ENCODE measurements at regions not wholly inside any gene's neighbourhood (a gene's known extent, or its start where the extent isn't known, plus 50 kb on each side); places are given as distances from the start of the nearest gene placed in this dataset.

- no peak for TF ChIP-seq CEBPB (IDR thresholded peaks at IDR 0.05; ENCODE audit: low read depth, low read length)
- TF ChIP-seq, protein P1, sequence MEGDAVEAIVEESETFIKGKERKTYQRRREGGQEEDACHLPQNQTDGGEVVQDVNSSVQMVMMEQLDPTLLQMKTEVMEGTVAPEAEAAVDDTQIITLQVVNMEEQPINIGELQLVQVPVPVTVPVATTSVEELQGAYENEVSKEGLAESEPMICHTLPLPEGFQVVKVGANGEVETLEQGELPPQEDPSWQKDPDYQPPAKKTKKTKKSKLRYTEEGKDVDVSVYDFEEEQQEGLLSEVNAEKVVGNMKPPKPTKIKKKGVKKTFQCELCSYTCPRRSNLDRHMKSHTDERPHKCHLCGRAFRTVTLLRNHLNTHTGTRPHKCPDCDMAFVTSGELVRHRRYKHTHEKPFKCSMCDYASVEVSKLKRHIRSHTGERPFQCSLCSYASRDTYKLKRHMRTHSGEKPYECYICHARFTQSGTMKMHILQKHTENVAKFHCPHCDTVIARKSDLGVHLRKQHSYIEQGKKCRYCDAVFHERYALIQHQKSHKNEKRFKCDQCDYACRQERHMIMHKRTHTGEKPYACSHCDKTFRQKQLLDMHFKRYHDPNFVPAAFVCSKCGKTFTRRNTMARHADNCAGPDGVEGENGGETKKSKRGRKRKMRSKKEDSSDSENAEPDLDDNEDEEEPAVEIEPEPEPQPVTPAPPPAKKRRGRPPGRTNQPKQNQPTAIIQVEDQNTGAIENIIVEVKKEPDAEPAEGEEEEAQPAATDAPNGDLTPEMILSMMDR (conservative IDR thresholded peaks at IDR 0.05; ENCODE audit: low read depth, low read length): no peak
- no peak for TF ChIP-seq RAD21 (IDR thresholded peaks at IDR 0.05; ENCODE audit: low read length)
- no peak for TF ChIP-seq SMC3 (IDR thresholded peaks at IDR 0.05; ENCODE audit: low read depth, low read length)
- TF ChIP-seq POLR2A (IDR thresholded peaks at IDR 0.05; ENCODE audit: low read depth, low read length): no peak
- TF ChIP-seq RFX5 (IDR thresholded peaks at IDR 0.05; ENCODE audit: low read depth, low read length): no peak
- TF ChIP-seq MAZ (IDR thresholded peaks at IDR 0.05; ENCODE audit: borderline replicate concordance, low read depth, low read length): no peak
- no peak for TF ChIP-seq USF2 (IDR thresholded peaks at IDR 0.05; ENCODE audit: low read depth, low read length)
- no peak for TF ChIP-seq CHD1 (IDR thresholded peaks at IDR 0.05; ENCODE audit: low read depth, low read length)
- TF ChIP-seq RCOR1 (IDR thresholded peaks at IDR 0.05; ENCODE audit: insufficient replicate concordance, low read length): no peak
- no peak for TF ChIP-seq MXI1 (IDR thresholded peaks at IDR 0.05; ENCODE audit: borderline replicate concordance, low read depth, low read length)
- TF ChIP-seq FOS (IDR thresholded peaks at IDR 0.05; ENCODE audit: low read depth, low read length): no peak
- no peak for TF ChIP-seq MAFK (IDR thresholded peaks at IDR 0.05; ENCODE audit: low read depth, low read length)
Observed at GRCh38 chr16:52234626-52235025, 312.3 kb downstream of the TOX3 start.

All from IMR-90 (cell line).